ENCODE measurements at regions not wholly inside any gene's neighbourhood (a gene's known extent, or its start where the extent isn't known, plus 50 kb on each side); places are given as distances from the start of the nearest gene placed in this dataset.

DNA sequence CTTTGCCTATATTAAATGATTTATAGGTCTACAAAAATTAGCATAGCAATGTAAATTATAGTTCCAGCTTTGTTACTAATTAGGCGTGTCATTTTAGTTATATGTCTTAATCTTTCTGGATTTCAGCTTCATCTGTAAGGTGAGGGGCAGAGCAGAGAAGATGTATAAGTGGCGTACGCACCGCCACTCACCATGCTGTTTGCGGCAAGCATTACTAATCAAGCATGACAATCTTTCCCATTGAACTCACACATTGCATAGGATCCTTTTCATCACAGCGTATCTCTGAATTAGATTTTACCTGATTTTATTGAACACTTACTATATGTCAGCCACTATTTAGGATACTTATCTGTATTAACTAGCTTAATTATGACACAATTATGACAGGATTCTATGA lies 183.6 kb upstream of the DLGAP1 start:
- TF ChIP-seq, protein P1, sequence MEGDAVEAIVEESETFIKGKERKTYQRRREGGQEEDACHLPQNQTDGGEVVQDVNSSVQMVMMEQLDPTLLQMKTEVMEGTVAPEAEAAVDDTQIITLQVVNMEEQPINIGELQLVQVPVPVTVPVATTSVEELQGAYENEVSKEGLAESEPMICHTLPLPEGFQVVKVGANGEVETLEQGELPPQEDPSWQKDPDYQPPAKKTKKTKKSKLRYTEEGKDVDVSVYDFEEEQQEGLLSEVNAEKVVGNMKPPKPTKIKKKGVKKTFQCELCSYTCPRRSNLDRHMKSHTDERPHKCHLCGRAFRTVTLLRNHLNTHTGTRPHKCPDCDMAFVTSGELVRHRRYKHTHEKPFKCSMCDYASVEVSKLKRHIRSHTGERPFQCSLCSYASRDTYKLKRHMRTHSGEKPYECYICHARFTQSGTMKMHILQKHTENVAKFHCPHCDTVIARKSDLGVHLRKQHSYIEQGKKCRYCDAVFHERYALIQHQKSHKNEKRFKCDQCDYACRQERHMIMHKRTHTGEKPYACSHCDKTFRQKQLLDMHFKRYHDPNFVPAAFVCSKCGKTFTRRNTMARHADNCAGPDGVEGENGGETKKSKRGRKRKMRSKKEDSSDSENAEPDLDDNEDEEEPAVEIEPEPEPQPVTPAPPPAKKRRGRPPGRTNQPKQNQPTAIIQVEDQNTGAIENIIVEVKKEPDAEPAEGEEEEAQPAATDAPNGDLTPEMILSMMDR (IDR thresholded peaks at IDR 0.05; ENCODE audit: insufficient read depth, low read depth, low read length, missing control alignments) = no peak
- no peak overlapping the region for H3K4me3 ChIP-seq (ENCODE audit: low read depth, low read length)
- no peak for DNase-seq (ENCODE audit: low read depth)

DNA sequence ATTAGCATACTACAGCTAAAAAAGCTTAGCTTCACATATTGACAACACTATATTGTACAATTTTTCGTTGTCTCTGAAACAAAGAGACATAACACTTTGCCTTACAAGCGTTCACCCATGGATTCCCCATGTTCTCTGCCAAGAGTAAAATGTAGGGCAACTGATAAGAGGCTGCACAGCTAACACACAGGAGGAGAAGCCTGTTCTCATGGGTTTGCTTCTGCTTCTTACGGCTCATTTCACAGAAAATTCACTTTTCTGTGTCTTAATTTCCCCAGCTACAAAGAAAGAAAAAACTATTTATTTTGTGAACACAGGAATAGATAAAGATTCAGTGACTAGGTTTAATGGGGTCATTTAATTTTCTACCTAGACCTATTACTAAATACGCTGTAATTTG lies 182.8 kb upstream of the DLGAP1 start:
- TF ChIP-seq, protein P1 (IDR thresholded peaks at IDR 0.05; ENCODE audit: insufficient read depth, low read depth, low read length, missing control alignments) = no peak
- H3K4me3 ChIP-seq (ENCODE audit: low read depth, low read length) = no peak overlapping the region
- DNase-seq (ENCODE audit: low read depth) = no peak

DNA sequence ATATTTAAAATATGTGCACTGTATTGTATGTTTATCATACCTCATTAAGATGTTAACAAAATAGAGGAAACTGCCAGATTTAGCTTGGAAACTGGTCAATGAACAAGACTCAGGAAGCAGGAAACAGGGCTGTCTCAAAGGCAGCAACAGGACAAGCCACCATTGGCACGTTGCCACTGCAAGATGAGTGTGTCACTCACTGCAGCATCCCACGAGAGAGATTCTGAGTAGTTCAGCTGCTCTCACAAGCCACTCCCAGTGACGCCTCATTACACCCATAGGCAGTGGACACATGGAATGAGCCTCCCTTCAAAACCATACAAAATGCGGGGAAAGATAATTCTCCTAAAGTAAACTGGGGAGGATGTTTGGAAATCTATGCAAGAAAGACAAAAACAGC lies 181.9 kb upstream of the DLGAP1 start:
- DNase-seq (ENCODE audit: low read depth) = peak; percentile 59
- TF ChIP-seq, protein P1 (IDR thresholded peaks at IDR 0.05; ENCODE audit: insufficient read depth, low read depth, low read length, missing control alignments) = no peak
- H3K4me3 ChIP-seq (ENCODE audit: low read depth, low read length) = no peak overlapping the region

DNA sequence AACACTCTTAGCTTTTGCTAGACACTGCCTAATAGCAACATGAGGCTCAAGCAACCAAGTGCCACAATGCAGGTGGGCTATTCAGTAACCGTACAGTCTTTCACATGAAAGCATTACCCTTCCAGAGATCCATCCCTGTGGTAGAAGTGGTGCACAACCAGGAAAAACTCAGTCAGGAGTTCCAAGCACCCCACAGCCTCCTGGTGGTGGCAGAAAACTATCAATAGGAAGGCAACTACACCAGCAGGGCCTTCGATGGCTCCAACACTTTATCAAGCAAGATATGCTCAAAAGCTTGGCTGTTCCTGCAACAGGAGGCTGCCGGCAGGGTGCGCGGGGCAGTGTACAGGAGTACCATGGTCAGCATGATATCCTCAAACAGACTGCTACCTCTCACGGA lies 176.1 kb upstream of the DLGAP1 start:
- TF ChIP-seq, protein P1 (IDR thresholded peaks at IDR 0.05; ENCODE audit: insufficient read depth, low read depth, low read length, missing control alignments) = no peak
- no peak overlapping the region for H3K4me3 ChIP-seq (ENCODE audit: low read depth, low read length)
- DNase-seq (ENCODE audit: low read depth) = no peak

DNA sequence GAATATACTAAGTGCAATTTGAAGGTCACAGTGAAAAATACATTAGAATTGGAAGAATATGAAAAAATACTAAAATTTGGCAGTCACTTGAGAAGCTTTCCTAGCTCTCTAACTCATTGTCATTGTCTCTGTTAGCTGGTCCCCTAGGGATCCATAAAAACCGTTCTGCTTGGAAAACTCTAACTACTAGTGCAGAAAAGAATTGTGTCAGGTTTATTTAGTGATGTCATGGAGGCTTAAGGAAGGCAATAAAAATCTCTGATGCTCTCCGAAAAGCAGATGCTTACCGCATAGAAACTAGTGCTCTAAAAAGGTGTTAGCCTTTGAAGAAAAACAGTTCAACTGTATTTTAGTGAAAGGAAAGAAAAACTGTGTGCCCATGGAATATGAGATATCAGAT lies 150.1 kb upstream of the DLGAP1 start:
- no peak for DNase-seq (ENCODE audit: low read depth)
- H3K4me3 ChIP-seq (ENCODE audit: low read depth, low read length) = no peak overlapping the region
- TF ChIP-seq, protein P1 (IDR thresholded peaks at IDR 0.05; ENCODE audit: insufficient read depth, low read depth, low read length, missing control alignments) = no peak

DNA sequence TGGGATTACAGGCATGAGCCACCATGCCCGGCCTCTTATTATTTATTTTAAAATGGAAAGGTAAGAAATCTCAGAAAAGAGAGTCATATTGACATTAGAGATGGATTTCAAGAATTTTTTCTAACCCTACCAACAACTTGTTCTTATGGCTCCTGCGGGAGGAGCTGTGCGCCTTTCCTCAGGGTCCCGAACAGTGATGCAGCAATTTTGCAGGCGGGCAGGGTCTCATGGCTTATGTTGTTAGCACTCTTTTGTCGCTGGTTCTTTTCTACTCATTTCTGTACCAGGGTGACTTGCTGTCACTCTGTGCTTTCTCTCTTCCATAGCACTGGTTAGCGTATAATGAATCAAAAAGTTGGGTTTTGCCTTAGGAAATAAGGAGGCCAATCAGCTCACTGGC lies 148.8 kb upstream of the DLGAP1 start:
- no peak for DNase-seq (ENCODE audit: low read depth)
- H3K4me3 ChIP-seq (ENCODE audit: low read depth, low read length) = no peak overlapping the region
- TF ChIP-seq, protein P1 (IDR thresholded peaks at IDR 0.05; ENCODE audit: insufficient read depth, low read depth, low read length, missing control alignments) = no peak

DNA sequence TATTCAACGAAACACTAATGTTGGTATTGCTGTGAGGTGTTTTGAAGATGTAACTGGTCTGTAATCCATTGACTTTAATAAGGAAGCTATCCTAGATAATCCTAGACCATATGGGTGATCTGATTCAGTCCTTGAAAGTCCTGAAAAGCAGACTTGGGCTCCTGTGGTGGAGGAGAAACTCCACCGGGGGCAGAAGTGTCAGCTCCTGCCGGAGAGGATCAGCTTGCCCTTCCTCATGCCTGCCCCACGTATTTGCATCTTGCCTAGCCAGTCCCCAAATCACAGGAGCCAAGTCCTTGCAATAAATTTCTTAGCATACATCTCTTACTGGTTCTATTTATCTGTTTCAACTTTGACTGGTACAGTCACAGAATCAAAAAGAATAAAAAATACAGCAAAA lies 144.2 kb upstream of the DLGAP1 start:
- TF ChIP-seq, protein P1 (IDR thresholded peaks at IDR 0.05; ENCODE audit: insufficient read depth, low read depth, low read length, missing control alignments) = no peak
- H3K4me3 ChIP-seq (ENCODE audit: low read depth, low read length) = no peak overlapping the region; the same call in 1 of the 2 replicates
- peak; percentile 36 for DNase-seq (ENCODE audit: low read depth)
